Endothelial cell of umbilical vein (primary cell): ENCODE measurements at regions not wholly inside any gene's neighbourhood (a gene's known extent, or its start where the extent isn't known, plus 50 kb on each side); places are given as distances from the start of the nearest gene placed in this dataset.

Experiments
- BruUV-seq: library from RNA; stranded (reverse); fragments of 400-500 nt; replicated peaks from 2 replicates; lab custom pipeline; 2021; lab: Mats Ljungman, UMichigan
- CTCF ChIA-PET: fragments of 300-600, 350-600 bp; sonication (Branson Sonifier 250); formaldehyde crosslinking; loops from one replicate; lab custom pipeline; 2021; ENCODE audit warnings: antibody characterized with exemption, inconsistent platforms; lab: Charles Lee
- POLR2A ChIA-PET: fragments of 300-600, 350-600 bp; sonication (Branson Sonifier 250); formaldehyde crosslinking; loops from one replicate; lab custom pipeline; 2021; ENCODE audit warnings: antibody characterized with exemption, inconsistent platforms; lab: Charles Lee
- DNase-seq: peaks from one replicate; pipeline ENCODE4 v3.0.0-alpha.2; 2011; ENCODE audit warnings: low read depth, low spot score
- FAIRE-seq: peaks from 2 replicates; lab custom pipeline; 2011; peaks lifted over from hg19 to GRCh38; lab: Jason Lieb, UNC
- H2AFZ ChIP-seq: 2 replicates; pipeline ENCODE4 v1.6.0; 2012; ENCODE audit warnings: low read depth, low read length, control low read depth, inconsistent platforms
- H3K27ac ChIP-seq: 2 replicates; pipeline ENCODE4 v1.5.1; 2011; ENCODE audit warnings: low read depth, mild to moderate bottlenecking, control low read depth, low read length, moderate library complexity; ENCODE audit not compliant: insufficient read depth
- H3K27me3 ChIP-seq, 2 experiments: 2 replicates each; pipeline versions ENCODE4 v1.6.0 to v1.6.1; 2011; ENCODE audit warnings: low read length in 2 of 2, mixed read lengths in 1 of 2; ENCODE audit not compliant: control insufficient read depth in 2 of 2, insufficient read depth in 2 of 2
- H3K36me3 ChIP-seq, 2 experiments: 2 replicates in 1 of 2; 3 replicates in 1 of 2; pipeline ENCODE4 v1.5.1; 2011; ENCODE audit warnings: low read length in 2 of 2, mild to moderate bottlenecking in 1 of 2, moderate library complexity in 1 of 2; ENCODE audit not compliant: control insufficient read depth in 2 of 2, insufficient read depth in 2 of 2; ENCODE audit errors: extremely low read depth in 1 of 2
- H3K4me1 ChIP-seq: 3 replicates; pipeline ENCODE4 v1.5.1; 2011; ENCODE audit warnings: mild to moderate bottlenecking, low read length; ENCODE audit not compliant: control insufficient read depth, insufficient read depth; ENCODE audit errors: extremely low read depth
- H3K4me2 ChIP-seq: 2 replicates; pipeline ENCODE4 v1.6.1; 2011; ENCODE audit warnings: low read length, control low read depth, mixed read lengths; ENCODE audit not compliant: insufficient read depth
- H3K4me3 ChIP-seq, 3 experiments: fragments of 200-600 bp in 1 of 3; sonication (generic), shearing (Covaris generic) in 1 of 3; replicated peaks in 1 of 3; 2 replicates each; pipeline ENCODE4 v1.5.1; 2011 to 2016; ENCODE audit warnings: control low read depth in 3 of 3, low read length in 3 of 3, mild to moderate bottlenecking in 2 of 3, inconsistent platforms in 1 of 3, low read depth in 1 of 3, moderate library complexity in 1 of 3; ENCODE audit not compliant: insufficient read depth in 1 of 3
- H3K79me2 ChIP-seq: 2 replicates; pipeline ENCODE4 v1.6.0; 2012; ENCODE audit warnings: low read length, inconsistent platforms; ENCODE audit not compliant: control insufficient read depth, insufficient read depth
- H3K9ac ChIP-seq: replicated peaks from 2 replicates; pipeline ENCODE3; 2011; ENCODE audit warnings: low read length, control low read depth; ENCODE audit not compliant: insufficient read depth; ENCODE audit errors: extremely low read depth
- H3K9me1 ChIP-seq: replicated peaks from 3 replicates; pipeline ENCODE4 v1.6.0; 2011; ENCODE audit warnings: mild to moderate bottlenecking, low read length; ENCODE audit not compliant: control insufficient read depth, insufficient read depth; ENCODE audit errors: extremely low read depth
- H3K9me3 ChIP-seq: replicated peaks from 2 replicates; pipeline ENCODE4 v1.5.1; 2012; ENCODE audit warnings: low read length, inconsistent platforms; ENCODE audit not compliant: control insufficient read depth, insufficient read depth
- H4K20me1 ChIP-seq: replicated peaks from 2 replicates; pipeline ENCODE3; 2011; ENCODE audit warnings: mild to moderate bottlenecking, low read length; ENCODE audit not compliant: control insufficient read depth, insufficient read depth; ENCODE audit errors: extremely low read depth
- CTCF ChIP-seq, 2 donors: IDR thresholded peaks; 1 replicate in 1 of 2; 2 replicates in 1 of 2; pipeline ENCODE4 v1.5.1; 2011; ENCODE audit warnings: low read length in 2 of 2, mild to moderate bottlenecking in 2 of 2, moderate library complexity in 2 of 2, control low read depth in 1 of 2, inconsistent platforms in 1 of 2, low read depth in 1 of 2; ENCODE audit not compliant: insufficient read depth in 1 of 2; ENCODE audit errors: extremely low read depth in 1 of 2
- EZH2 ChIP-seq: IDR thresholded peaks from 2 replicates; pipeline ENCODE4 v1.6.1; 2012; ENCODE audit warnings: borderline replicate concordance, low read depth, mild to moderate bottlenecking, moderate library complexity, low read length, inconsistent platforms; ENCODE audit not compliant: severe bottlenecking
- FOS ChIP-seq: IDR thresholded peaks from 2 replicates; pipeline ENCODE4 v1.6.1; 2011; ENCODE audit warnings: mild to moderate bottlenecking, low read length, moderate library complexity, borderline replicate concordance; ENCODE audit not compliant: insufficient read depth
- GATA2 ChIP-seq: IDR thresholded peaks from 2 replicates; pipeline ENCODE4 v1.7.0; 2011; ENCODE audit warnings: low read depth, mild to moderate bottlenecking, moderate library complexity, mixed read lengths, low read length; ENCODE audit not compliant: insufficient read length, insufficient read depth
- JUN ChIP-seq: IDR thresholded peaks from 2 replicates; pipeline ENCODE4 v1.6.1; 2011; ENCODE audit warnings: borderline replicate concordance, low read depth; ENCODE audit not compliant: insufficient read length, insufficient read depth
- MAX ChIP-seq: IDR thresholded peaks from 2 replicates; pipeline ENCODE4 v1.6.1; 2011; ENCODE audit not compliant: insufficient read depth, insufficient read length
- MYC ChIP-seq: IDR thresholded peaks from one replicate; pipeline ENCODE4 v1.6.1; 2011; ENCODE audit warnings: mild to moderate bottlenecking, low read depth, low read length
- POLR2A ChIP-seq: IDR thresholded peaks from 2 replicates; pipeline ENCODE4 v1.6.1; 2012; ENCODE audit warnings: low read depth, mild to moderate bottlenecking, control low read depth, low read length
- POLR2AphosphoS5 ChIP-seq: IDR thresholded peaks from 2 replicates; pipeline ENCODE4 v1.6.1; 2012; ENCODE audit warnings: low read depth, mild to moderate bottlenecking, control low read depth, low read length, moderate library complexity; ENCODE audit not compliant: insufficient read depth
- dilution Hi-C: fragments of 300-500 bp; cut with MboI; formaldehyde crosslinking; loops from one replicate; pipeline ENCODE4 v1.15.0; 2019; ENCODE audit warnings: low sequenced_read_pairs; ENCODE audit not compliant: extremely low pct_ligation_motif_present
- intact Hi-C: fragments of 100-400 bp; cut with micrococcal nuclease; formaldehyde crosslinking; loops from one replicate; pipeline ENCODE4 v1.10.0; 2022

GRCh38 chr12:107984973-107985372 lies 144.1 kb upstream of the WSCD2 start:
- H3K4me1 ChIP-seq = no peaks in the 10 kb centered on the region
- no peak overlapping the region for H2AFZ ChIP-seq
- no peaks in the 10 kb centered on the region for H3K9me1 ChIP-seq
- H3K36me3 ChIP-seq = no peaks in the 10 kb centered on the region
- intact Hi-C loops = no loop called here
- no TSS peak for BruUV-seq
- H3K9me3 ChIP-seq = no peaks in the 10 kb centered on the region
- no peak overlapping the region for H3K9ac ChIP-seq
- H4K20me1 ChIP-seq = no peaks in the 10 kb centered on the region
- H3K4me3 ChIP-seq = no peak overlapping the region
- FAIRE-seq = no peak
- no peaks in the 10 kb centered on the region for H3K27me3 ChIP-seq
- ChIA-PET CTCF (no interaction called here), POLR2A (no interaction called here)
- TF ChIP-seq MYC (no peak), CTCF (IDR thresholded peaks at IDR 0.05; ENCODE audit: extremely low read depth in 1 of 2, insufficient read depth in 1 of 2, low read depth in 1 of 2, low read length in 2 of 2) (no peak), POLR2AphosphoS5 (no peak), EZH2 (no peak), FOS (no peak)
- H3K27ac ChIP-seq = no peak overlapping the region
- dilution Hi-C loops = no loop called here
- H3K79me2 ChIP-seq = no peaks in the 10 kb centered on the region
- DNase-seq = no peak
- no peak overlapping the region for H3K4me2 ChIP-seq

- no peak for DNase-seq
- Histone ChIP-seq H3K4me3 (no peak overlapping the region), H3K9me3 (no peaks in the 10 kb centered on the region), H4K20me1 (no peaks in the 10 kb centered on the region), H3K9me1 (no peaks in the 10 kb centered on the region), H3K27ac (no peak overlapping the region), H3K4me1 (no peaks in the 10 kb centered on the region), H3K27me3 (no peaks in the 10 kb centered on the region), H3K4me2 (no peak overlapping the region), H3K79me2 (no peaks in the 10 kb centered on the region), H2AFZ (no peak overlapping the region), H3K36me3 (no peaks in the 10 kb centered on the region), H3K9ac (no peak overlapping the region)
- ChIA-PET CTCF (no interaction called here), POLR2A (no interaction called here)
- dilution Hi-C loops (no loop called here), intact Hi-C loops (no loop called here)
- BruUV-seq = no TSS peak
- TF ChIP-seq GATA2 (no peak), POLR2A (no peak), FOS (no peak), MAX (no peak), CTCF (IDR thresholded peaks at IDR 0.05; ENCODE audit: extremely low read depth in 1 of 2, insufficient read depth in 1 of 2, low read depth in 1 of 2, low read length in 2 of 2) (no peak), EZH2 (no peak), MYC (no peak), JUN (no peak), POLR2AphosphoS5 (no peak)
- FAIRE-seq = no peak
Measured at GRCh38 chr12:107986183-107986582, 142.9 kb upstream of the WSCD2 start.
